KBM-7 (cell line): ENCODE measurements at regions not wholly inside any gene's neighbourhood (a gene's known extent, or its start where the extent isn't known, plus 50 kb on each side); places are given as distances from the start of the nearest gene placed in this dataset.

ENCODE experiments used
- DNase-seq: peaks from one replicate; pipeline ENCODE4 v3.0.0-alpha.2; 2015
- in situ Hi-C: fragments of 300-500 bp; cut with MboI; formaldehyde crosslinking; loops from 2 replicates; pipeline ENCODE4 v1.14.3; 2020; ENCODE audit warnings: low sequenced_read_pairs, low pct_unique_long_range_greater_than_20kb, mixed read lengths

DNA sequence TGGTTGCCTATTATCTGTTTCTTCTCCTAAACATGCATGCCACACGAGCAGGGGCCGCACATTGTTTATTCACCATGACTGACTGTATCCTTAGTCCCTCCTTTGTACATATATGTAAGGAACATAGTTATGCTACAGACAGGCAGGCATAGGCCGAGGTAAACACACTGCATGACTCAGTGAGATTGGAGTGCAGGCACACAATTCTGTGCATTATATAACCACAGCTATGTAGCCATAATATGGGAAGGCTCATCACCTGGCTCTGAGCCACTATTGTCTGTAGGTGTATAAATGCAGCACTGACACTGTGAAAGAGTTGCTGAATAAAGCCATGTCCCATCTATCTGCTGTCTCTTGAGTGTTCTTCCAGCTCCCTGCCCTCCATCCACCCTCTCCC is 431.6 kb downstream of the IDS start:
- in situ Hi-C loops, result no loop called here

DNA sequence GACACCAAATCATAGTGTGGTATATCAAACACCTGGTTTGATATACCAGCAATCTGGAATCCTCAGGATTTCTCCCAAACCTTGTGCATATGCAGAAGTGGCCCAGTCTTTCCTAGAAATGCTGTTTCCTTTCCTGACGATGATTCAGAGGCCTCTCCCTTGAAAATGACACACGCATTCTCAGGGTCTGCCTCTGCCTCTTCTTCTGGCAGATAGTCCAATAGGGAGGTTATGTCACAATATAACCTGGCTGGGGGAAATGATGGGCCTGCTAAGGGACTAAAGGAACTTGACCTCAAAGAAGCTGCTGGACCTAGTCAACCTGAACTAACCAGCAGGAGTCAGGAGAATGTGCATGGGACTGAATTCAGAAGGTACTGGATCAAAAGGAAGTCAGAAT is 435.2 kb downstream of the IDS start:
- no peak for DNase-seq
- in situ Hi-C loops, result no loop called here

More for the DNA sequence above, 431.6 kb downstream of the IDS start:
- no peak for DNase-seq

DNA sequence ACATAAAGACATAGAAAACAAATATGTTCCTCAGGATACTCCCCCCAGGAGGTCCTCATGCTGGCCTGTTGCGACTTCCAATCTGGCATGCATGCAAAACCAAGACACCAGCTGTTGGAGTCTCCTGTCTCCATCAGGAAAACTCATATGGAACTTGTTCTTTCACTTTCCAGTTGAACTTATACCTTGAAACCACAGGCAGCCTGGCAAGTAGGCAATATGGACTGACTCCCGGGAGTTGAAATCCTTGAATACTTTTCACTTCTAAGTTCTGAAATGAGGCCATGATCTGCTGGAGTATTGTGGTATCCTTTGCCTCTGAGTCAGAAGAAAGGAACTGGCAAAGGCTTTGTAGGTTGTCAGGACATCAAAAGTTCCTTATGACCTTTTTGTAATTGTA is 444.2 kb downstream of the IDS start:
- in situ Hi-C loops, result no loop called here
- no peak for DNase-seq
